ENCODE measurements at regions not wholly inside any gene's neighbourhood (a gene's known extent, or its start where the extent isn't known, plus 50 kb on each side); places are given as distances from the start of the nearest gene placed in this dataset.

DNA sequence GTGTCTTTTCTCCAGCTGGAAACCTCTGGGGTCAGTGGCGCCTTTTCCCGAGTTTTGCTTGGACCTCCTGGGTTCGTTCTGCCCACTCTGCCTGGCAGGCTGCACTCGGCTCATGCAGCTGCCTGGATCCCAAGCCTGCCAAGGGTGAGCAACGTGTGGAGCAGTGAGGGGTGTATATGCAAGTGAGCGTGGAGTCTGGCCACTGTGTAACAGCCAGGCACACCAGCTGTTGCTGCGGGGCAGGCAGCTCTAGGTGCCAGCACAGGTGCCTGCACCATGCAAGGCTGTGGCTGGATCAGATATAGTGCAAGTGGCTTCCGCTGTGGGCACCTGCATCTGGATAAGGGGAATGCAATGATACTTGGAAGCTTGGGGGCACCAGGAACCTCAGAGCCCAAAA, 699.4 kb downstream of the SLITRK1 start:
- ChIA-PET CTCF (no interaction called here), POLR2A (no interaction called here)
- DNase-seq (ENCODE audit: extremely low spot score) = no peak
- TF ChIP-seq, protein P1, sequence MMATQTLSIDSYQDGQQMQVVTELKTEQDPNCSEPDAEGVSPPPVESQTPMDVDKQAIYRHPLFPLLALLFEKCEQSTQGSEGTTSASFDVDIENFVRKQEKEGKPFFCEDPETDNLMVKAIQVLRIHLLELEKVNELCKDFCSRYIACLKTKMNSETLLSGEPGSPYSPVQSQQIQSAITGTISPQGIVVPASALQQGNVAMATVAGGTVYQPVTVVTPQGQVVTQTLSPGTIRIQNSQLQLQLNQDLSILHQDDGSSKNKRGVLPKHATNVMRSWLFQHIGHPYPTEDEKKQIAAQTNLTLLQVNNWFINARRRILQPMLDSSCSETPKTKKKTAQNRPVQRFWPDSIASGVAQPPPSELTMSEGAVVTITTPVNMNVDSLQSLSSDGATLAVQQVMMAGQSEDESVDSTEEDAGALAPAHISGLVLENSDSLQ (IDR thresholded peaks at IDR 0.05) = no peak

DNA sequence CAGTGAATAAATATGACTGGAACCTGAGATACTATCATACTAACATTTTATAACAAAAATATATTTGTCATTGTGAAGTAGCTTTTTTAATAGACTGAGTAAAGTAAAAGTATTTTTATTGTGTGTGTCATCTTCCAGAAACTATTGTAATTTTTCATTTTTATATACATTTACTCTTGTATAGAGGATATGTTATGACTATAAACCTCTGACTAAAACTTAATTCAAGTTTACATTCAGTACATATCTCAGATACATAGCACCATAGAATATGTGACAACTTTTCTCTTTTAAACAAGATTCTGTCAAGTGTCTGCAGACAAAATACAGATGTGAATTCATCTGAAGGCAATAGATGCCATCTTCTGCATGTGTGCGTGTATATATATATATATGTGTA, 704.3 kb downstream of the SLITRK1 start:
- TF ChIP-seq FOXM1 (IDR thresholded peaks at IDR 0.05; ENCODE audit: borderline replicate concordance) (no peak), ZNF384 (IDR thresholded peaks at IDR 0.05) (no peak), FOXK2 (IDR thresholded peaks at IDR 0.05) (no peak), NFRKB (IDR thresholded peaks at IDR 0.05) (no peak), SP1 (IDR thresholded peaks at IDR 0.05) (no peak), FOXA1 (IDR thresholded peaks at IDR 0.05) (no peak), SUZ12 (IDR thresholded peaks at IDR 0.05) (no peak), CTBP1 (IDR thresholded peaks at IDR 0.05; ENCODE audit: borderline replicate concordance) (no peak), ARNT (IDR thresholded peaks at IDR 0.05) (no peak)
- ChIA-PET CTCF (no interaction called here), POLR2A (no interaction called here)
- no peak for DNase-seq (ENCODE audit: extremely low spot score)

DNA sequence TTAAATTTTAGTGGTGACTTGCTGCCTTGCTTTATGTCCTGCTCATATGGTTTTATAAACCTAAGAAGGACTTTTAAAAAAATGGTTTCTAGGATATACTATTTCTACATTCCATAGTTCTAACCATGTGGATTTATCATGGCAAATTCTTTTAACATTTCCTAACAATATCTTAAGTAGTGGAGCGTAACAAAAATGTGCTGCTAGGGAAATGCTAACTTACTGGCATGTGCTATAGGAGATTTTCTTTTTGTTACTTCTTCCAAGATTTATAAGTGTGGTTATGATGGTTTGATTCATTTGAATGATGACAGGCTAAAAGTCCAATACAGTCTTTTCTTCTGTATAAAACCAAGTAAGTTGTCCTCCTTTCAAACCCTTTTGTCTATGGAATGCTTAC, 713.7 kb downstream of the SLITRK1 start:
- POLR2A ChIA-PET = no interaction called here
- CTCF ChIA-PET = no interaction called here
- TF ChIP-seq LEF1 (IDR thresholded peaks at IDR 0.05; ENCODE audit: borderline replicate concordance) (no peak), HDGF (IDR thresholded peaks at IDR 0.05; ENCODE audit: borderline replicate concordance) (no peak), FOXK2 (IDR thresholded peaks at IDR 0.05) (no peak), L3MBTL2 (conservative IDR thresholded peaks at IDR 0.05) (no peak), ELF4 (IDR thresholded peaks at IDR 0.05) (no peak), BHLHE40 (IDR thresholded peaks at IDR 0.05; ENCODE audit: borderline replicate concordance) (no peak), FOXA1 (IDR thresholded peaks at IDR 0.05) (no peak), ZNF384 (IDR thresholded peaks at IDR 0.05) (no peak), CTBP1 (IDR thresholded peaks at IDR 0.05; ENCODE audit: borderline replicate concordance) (no peak), FOXM1 (IDR thresholded peaks at IDR 0.05; ENCODE audit: borderline replicate concordance) (no peak), ARNT (IDR thresholded peaks at IDR 0.05) (no peak)
- TF ChIP-seq, protein P1 (IDR thresholded peaks at IDR 0.05) = no peak
- DNase-seq (ENCODE audit: extremely low spot score) = no peak

DNA sequence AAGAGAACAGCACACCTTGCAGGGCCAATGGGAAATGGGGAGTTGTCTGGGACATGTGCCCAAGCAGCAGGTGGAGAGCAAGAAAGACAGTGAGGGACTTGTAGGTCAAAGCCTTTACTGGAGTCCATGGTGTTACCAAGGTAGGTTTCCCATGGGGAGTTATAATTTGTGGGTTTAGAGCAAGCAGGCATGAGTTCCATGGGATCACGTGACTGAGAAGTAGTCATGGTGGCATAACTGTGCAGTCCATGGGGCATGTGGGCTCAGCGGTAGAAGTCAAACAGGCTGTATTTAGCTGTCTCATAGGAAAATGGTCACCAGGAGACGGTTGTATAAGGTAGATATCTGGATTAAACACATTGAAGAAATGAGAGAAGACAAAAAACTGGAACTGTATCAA, 715.1 kb downstream of the SLITRK1 start:
- DNase-seq (ENCODE audit: extremely low spot score) = no peak
- no peak for TF ChIP-seq NFRKB (IDR thresholded peaks at IDR 0.05)
- TF ChIP-seq SUZ12 (IDR thresholded peaks at IDR 0.05) = no peak
- no peak for TF ChIP-seq HDGF (IDR thresholded peaks at IDR 0.05; ENCODE audit: borderline replicate concordance)
- TF ChIP-seq, protein P1 (IDR thresholded peaks at IDR 0.05) = no peak
- no peak for TF ChIP-seq CTBP1 (IDR thresholded peaks at IDR 0.05; ENCODE audit: borderline replicate concordance)
- TF ChIP-seq TARDBP (IDR thresholded peaks at IDR 0.05) = no peak
- TF ChIP-seq FOXA1 (IDR thresholded peaks at IDR 0.05) = no peak
- no peak for TF ChIP-seq ELF4 (IDR thresholded peaks at IDR 0.05)
- no peak for TF ChIP-seq L3MBTL2 (conservative IDR thresholded peaks at IDR 0.05)
- no peak for TF ChIP-seq FOXM1 (IDR thresholded peaks at IDR 0.05; ENCODE audit: borderline replicate concordance)
- no peak for TF ChIP-seq ZNF384 (IDR thresholded peaks at IDR 0.05)
- no peak for TF ChIP-seq LEF1 (IDR thresholded peaks at IDR 0.05; ENCODE audit: borderline replicate concordance)
- TF ChIP-seq SP1 (IDR thresholded peaks at IDR 0.05) = no peak
- ChIA-PET POLR2A (no interaction called here), CTCF (no interaction called here)

DNA sequence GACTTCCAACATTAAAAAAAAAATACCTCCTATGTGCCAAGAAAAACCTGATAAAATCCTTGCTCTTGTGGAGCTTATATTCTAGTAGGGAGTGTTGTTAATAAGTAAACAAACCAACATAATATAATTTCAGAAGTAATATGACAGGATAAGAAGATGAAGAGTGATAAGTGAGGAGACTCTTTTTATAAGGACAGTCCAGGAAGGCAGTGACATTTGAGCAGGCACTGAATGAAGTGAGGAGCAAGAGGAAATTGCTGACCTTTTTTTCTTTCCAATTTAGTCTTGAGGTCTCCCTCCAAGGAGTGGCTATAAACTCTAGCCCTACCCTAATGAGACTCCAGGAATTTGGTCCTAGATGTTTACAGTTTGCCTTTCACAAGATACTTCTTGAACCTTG, 715.7 kb downstream of the SLITRK1 start:
- CTCF ChIA-PET = no interaction called here
- DNase-seq (ENCODE audit: extremely low spot score) = no peak
- POLR2A ChIA-PET = no interaction called here
- TF ChIP-seq FOXM1 (IDR thresholded peaks at IDR 0.05; ENCODE audit: borderline replicate concordance) (no peak), TARDBP (IDR thresholded peaks at IDR 0.05) (no peak), NFRKB (IDR thresholded peaks at IDR 0.05) (no peak), HDGF (IDR thresholded peaks at IDR 0.05; ENCODE audit: borderline replicate concordance) (no peak), FOXK2 (IDR thresholded peaks at IDR 0.05) (no peak), LEF1 (IDR thresholded peaks at IDR 0.05; ENCODE audit: borderline replicate concordance) (no peak), ZNF384 (IDR thresholded peaks at IDR 0.05) (no peak), SP1 (IDR thresholded peaks at IDR 0.05) (no peak), BHLHE40 (IDR thresholded peaks at IDR 0.05; ENCODE audit: borderline replicate concordance) (no peak), SUZ12 (IDR thresholded peaks at IDR 0.05) (no peak), L3MBTL2 (conservative IDR thresholded peaks at IDR 0.05) (no peak), CTBP1 (IDR thresholded peaks at IDR 0.05; ENCODE audit: borderline replicate concordance) (no peak), ARNT (IDR thresholded peaks at IDR 0.05) (no peak), FOXA1 (IDR thresholded peaks at IDR 0.05) (no peak)

DNA sequence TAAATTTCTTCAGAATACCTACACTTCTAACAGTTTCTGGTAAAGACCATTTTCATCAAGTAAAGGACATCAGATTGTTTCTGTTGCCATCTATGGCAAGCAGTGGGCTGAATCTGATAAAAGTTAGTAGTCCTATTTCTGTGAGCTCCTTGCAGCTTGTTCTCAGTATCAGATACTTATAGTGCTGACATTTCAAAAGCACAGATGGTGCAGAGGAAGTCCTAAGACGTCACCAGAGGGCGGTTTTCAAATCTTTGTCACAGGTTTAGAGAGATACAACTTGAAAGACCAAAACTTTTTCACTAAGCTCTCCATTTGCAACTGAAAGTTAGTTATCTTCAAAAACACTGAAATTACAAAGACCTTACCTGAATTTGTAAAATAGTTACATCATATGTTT, 719.8 kb downstream of the SLITRK1 start:
- POLR2A ChIA-PET = no interaction called here
- TF ChIP-seq HDGF (IDR thresholded peaks at IDR 0.05; ENCODE audit: borderline replicate concordance) = no peak
- TF ChIP-seq ARNT (IDR thresholded peaks at IDR 0.05) = no peak
- TF ChIP-seq L3MBTL2 (conservative IDR thresholded peaks at IDR 0.05) = no peak
- no peak for DNase-seq (ENCODE audit: extremely low spot score)
- CTCF ChIA-PET = no interaction called here

DNA sequence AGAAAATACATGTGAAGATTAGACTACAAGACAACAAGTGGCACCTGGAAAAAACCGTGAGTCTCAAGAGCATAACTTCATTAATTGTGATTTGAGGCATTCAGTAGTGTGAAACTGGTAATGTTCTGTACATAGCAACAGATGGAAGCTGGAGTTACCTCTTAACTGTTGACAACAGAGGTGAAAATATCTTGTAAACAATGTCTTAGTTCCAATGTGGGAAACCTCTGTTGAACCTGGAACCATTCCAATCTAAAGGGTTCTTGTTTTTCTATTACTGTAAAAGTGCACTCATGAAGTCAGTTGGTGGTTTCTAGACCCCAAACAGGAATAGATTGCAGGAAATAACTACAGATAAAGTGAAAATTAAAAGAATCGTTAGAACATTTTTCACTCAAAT, 728.4 kb downstream of the SLITRK1 start:
- ChIA-PET CTCF (no interaction called here), POLR2A (no interaction called here)
- TF ChIP-seq LEF1 (IDR thresholded peaks at IDR 0.05; ENCODE audit: borderline replicate concordance) (no peak), NFRKB (IDR thresholded peaks at IDR 0.05) (no peak), ARNT (IDR thresholded peaks at IDR 0.05) (no peak), CTBP1 (IDR thresholded peaks at IDR 0.05; ENCODE audit: borderline replicate concordance) (no peak), FOXA1 (IDR thresholded peaks at IDR 0.05) (no peak), SUZ12 (IDR thresholded peaks at IDR 0.05) (no peak), ZNF384 (IDR thresholded peaks at IDR 0.05) (no peak), FOXM1 (IDR thresholded peaks at IDR 0.05; ENCODE audit: borderline replicate concordance) (no peak)
- TF ChIP-seq, protein P1 (IDR thresholded peaks at IDR 0.05) = no peak
- DNase-seq (ENCODE audit: extremely low spot score) = no peak
